Fibroblast of villous mesenchyme (primary cell): ENCODE measurements at regions not wholly inside any gene's neighbourhood (a gene's known extent, or its start where the extent isn't known, plus 50 kb on each side); places are given as distances from the start of the nearest gene placed in this dataset.

Source experiments
- DNase-seq: peaks from one replicate; pipeline ENCODE4 v3.0.0-alpha.2; 2010; ENCODE audit warnings: low read depth
- H3K4me3 ChIP-seq: 2 replicates; pipeline ENCODE4 v1.5.1; 2011; ENCODE audit warnings: low read depth, mild to moderate bottlenecking, low read length
- CTCF ChIP-seq: IDR thresholded peaks from 2 replicates; pipeline ENCODE4 v1.5.1; 2012; ENCODE audit warnings: low read depth, mild to moderate bottlenecking, low read length; ENCODE audit not compliant: insufficient read depth

- DNase-seq = no peak
- TF ChIP-seq CTCF = no peak
- no peak overlapping the region for H3K4me3 ChIP-seq
These were observed 424.6 kb upstream of the WWC1 start for GRCh38 chr5:167866797-167867196.

DNA sequence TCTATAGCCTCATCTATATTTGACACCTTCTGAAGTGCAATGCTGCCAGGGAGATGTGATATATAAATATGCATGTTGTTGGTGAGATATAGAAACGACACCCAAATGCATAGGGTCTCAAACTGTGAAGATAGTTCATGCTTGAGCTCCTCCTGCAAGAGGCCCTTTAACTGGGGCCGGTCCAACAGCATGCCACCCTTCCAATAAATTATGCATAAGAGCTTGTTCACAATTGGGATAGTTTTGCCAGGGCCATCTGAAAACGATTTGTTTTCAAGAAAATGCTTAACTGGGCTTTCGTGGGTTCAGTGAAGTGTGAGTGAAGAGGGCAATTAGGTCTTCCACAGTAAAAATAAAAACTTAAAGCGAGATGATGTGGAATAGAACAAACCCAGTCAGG is 424.2 kb upstream of the WWC1 start:
- H3K4me3 ChIP-seq = no peak overlapping the region
- no peak for TF ChIP-seq CTCF
- DNase-seq = no peak

DNA sequence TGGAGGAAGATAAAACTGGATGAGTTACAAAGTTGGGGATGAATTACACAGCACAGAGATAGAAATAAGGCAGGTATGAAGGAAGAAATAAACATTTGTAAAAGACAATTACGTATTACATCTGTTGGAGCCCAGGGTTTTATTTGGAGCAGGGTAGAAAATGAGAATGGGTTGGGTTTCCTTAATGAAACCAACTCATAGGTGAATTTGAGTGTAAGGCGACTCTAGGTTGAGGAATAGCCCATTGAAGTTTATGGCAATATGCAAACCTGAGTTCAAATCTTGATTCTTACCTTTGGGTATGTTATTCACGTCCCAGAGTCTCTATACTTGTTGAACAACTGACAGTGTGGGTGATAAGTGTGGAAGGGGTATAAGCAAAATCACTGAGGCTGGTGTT is 422.3 kb upstream of the WWC1 start:
- DNase-seq = no peak
- TF ChIP-seq CTCF = no peak
- H3K4me3 ChIP-seq = no peak overlapping the region

DNA sequence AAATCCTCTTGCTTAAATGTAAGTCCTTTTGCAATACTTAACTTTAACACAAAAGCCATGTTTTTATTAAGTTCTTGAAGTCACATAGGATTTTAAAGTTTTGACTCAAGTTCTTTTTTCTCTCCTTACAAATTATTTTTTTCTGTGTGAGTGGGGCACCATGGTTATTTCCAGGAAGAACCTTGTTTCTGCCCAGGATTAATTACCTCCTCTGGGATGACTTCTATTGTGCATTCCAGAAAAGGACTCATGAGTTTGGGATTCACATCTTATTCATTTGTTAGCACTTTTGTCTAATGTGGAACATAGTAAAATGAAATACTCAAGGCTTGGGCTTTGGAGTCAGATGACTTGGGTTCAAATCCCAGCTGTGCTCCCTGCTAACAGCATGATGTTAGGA is 421.4 kb upstream of the WWC1 start:
- no peak for DNase-seq
- TF ChIP-seq CTCF = no peak
- no peak overlapping the region for H3K4me3 ChIP-seq

DNA sequence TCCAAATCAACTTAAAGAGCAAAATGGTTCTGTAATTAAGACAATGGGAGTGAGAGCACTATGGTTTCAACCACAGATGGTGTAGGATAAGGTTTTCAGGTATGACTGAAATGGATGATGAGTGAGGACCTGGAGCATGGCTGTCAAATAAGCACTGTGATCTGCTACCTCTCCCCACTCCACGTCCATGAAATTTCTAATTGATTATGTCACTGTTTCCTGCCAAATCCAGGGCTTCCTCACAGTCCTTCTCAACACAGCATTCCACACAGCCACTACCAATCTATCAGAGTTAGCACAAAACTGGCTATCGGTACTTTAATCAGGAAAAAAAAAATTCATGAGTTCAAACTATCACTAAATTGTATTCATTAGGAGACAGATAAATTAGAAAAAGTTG is 420.4 kb upstream of the WWC1 start:
- TF ChIP-seq CTCF = no peak
- H3K4me3 ChIP-seq = no peak overlapping the region
- no peak for DNase-seq

- TF ChIP-seq CTCF = no peak
- no peak for DNase-seq
- no peak overlapping the region for H3K4me3 ChIP-seq
These were observed 418.7 kb upstream of the WWC1 start for GRCh38 chr5:167872791-167873190.

DNA sequence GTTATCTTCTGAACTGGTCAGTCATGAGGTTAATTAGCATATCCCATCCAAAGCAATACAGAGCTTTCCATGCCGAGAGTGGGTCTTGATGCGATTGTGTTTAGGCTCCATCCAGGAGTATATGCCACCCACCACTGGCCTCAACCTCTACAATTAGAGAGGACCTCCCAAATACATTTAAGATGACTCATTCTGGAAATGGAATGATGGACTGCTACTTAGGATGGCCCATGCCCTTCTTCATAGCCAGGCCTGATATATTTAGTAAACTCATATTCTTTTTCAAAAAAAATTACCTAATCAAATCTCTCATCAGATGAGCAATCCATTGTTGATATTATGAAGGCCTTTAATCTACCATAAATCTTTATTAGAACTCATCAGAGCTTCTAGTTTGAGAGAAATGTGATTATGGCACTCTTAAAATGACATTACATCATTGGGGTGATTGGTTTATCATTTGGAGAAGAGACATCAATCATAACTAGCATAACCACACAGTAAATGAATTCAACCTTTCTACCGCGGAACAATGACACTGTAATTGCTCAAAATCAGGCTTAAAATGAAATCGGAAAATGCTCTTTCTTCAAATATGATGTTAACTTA is 414.2 kb upstream of the WWC1 start:
- H3K4me3 ChIP-seq = no peak overlapping the region
- DNase-seq = no peak

More for the DNA sequence above, 414.2 kb upstream of the WWC1 start:
- no peak for TF ChIP-seq CTCF
